ENCODE measurements at regions not wholly inside any gene's neighbourhood (a gene's known extent, or its start where the extent isn't known, plus 50 kb on each side); places are given as distances from the start of the nearest gene placed in this dataset.

- no peak for TF ChIP-seq PRDM1 (tag by site-specific recombination; IDR thresholded peaks at IDR 0.05)
- no peak for TF ChIP-seq CTCF (tag by site-specific recombination; IDR thresholded peaks at IDR 0.05)
- TF ChIP-seq SETDB1 (IDR thresholded peaks at IDR 0.05; ENCODE audit: insufficient read length, low read length): no peak
- TF ChIP-seq ZFP3 (tag by site-specific recombination; IDR thresholded peaks at IDR 0.05; ENCODE audit: low read depth): no peak
- TF ChIP-seq ZNF707 (tag by site-specific recombination; IDR thresholded peaks at IDR 0.05): no peak
- TF ChIP-seq ZNF274 (IDR thresholded peaks at IDR 0.05; ENCODE audit: low read length): no peak
- TF ChIP-seq ZNF274 (tag by site-specific recombination; IDR thresholded peaks at IDR 0.05; ENCODE audit: borderline replicate concordance): no peak
Measured at GRCh38 chr14:51562816-51563215, 88.9 kb upstream of the FRMD6 start.
